Nephron progenitor cell (in vitro differentiated cells): ENCODE measurements at regions not wholly inside any gene's neighbourhood (a gene's known extent, or its start where the extent isn't known, plus 50 kb on each side); places are given as distances from the start of the nearest gene placed in this dataset.

Experiments
- DNase-seq: peaks from one replicate; pipeline ENCODE4 v3.0.0; 2021
- H3K27ac Mint-ChIP-seq: 2 replicates; pipeline ENCODE4 v1.8.0; 2021; ENCODE audit warnings: mild to moderate bottlenecking, moderate library complexity, mixed read lengths
- H3K27me3 Mint-ChIP-seq: 2 replicates; pipeline ENCODE4 v1.8.0; 2021; ENCODE audit warnings: mild to moderate bottlenecking, low read depth, mixed read lengths; ENCODE audit not compliant: poor library complexity
- H3K36me3 Mint-ChIP-seq: 2 replicates; pipeline ENCODE4 v1.8.0; 2021; ENCODE audit warnings: low read depth, mixed read lengths
- H3K4me1 Mint-ChIP-seq: 2 replicates; pipeline ENCODE4 v1.8.0; 2021; ENCODE audit warnings: mixed read lengths
- H3K4me3 Mint-ChIP-seq: 2 replicates; pipeline ENCODE4 v1.8.0; 2021; ENCODE audit warnings: mild to moderate bottlenecking, moderate library complexity, mixed read lengths
- H3K9me3 Mint-ChIP-seq: 2 replicates; pipeline ENCODE4 v1.8.0; 2021; ENCODE audit warnings: mild to moderate bottlenecking, moderate library complexity, mixed read lengths
- TF ChIP-seq, protein P1 (sequence below): fragments of 200-600 bp; sonication (generic); IDR thresholded peaks from 2 replicates; pipeline ENCODE4 v1.5.0; 2021; ENCODE audit warnings: antibody characterized with exemption

DNA sequence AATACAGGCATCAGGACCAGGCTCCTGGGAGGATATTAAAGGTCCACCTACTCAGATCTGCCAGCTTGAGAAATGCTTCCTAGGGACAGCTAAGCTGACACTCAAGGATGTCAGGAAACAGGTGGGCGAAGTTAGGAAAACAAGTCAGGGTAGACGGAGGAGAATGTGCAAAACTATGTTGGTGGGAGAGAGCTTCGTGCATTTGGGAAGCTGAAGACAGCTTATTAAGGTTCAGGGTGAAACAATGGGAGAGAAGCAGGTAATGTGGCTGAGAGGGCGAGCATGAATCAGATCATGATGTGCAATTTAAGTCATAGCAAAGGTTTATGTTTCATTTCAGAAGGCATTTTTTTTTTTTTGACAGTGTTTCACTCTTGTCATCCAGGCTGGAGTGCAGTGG lies 297.2 kb upstream of the ATP10A start:
- Mint-ChIP-seq H3K9me3 (no peaks in the 10 kb centered on the region), H3K36me3 (no peaks in the 10 kb centered on the region), H3K4me3 (no peak overlapping the region), H3K4me1 (peaks cover 22% of the 10 kb centered on the region), H3K27me3 (peaks cover 8% of the 10 kb centered on the region), H3K27ac (peak overlapping the region; percentile 13)
- TF ChIP-seq, protein P1, sequence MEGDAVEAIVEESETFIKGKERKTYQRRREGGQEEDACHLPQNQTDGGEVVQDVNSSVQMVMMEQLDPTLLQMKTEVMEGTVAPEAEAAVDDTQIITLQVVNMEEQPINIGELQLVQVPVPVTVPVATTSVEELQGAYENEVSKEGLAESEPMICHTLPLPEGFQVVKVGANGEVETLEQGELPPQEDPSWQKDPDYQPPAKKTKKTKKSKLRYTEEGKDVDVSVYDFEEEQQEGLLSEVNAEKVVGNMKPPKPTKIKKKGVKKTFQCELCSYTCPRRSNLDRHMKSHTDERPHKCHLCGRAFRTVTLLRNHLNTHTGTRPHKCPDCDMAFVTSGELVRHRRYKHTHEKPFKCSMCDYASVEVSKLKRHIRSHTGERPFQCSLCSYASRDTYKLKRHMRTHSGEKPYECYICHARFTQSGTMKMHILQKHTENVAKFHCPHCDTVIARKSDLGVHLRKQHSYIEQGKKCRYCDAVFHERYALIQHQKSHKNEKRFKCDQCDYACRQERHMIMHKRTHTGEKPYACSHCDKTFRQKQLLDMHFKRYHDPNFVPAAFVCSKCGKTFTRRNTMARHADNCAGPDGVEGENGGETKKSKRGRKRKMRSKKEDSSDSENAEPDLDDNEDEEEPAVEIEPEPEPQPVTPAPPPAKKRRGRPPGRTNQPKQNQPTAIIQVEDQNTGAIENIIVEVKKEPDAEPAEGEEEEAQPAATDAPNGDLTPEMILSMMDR: no peak
- DNase-seq: no peak

DNA sequence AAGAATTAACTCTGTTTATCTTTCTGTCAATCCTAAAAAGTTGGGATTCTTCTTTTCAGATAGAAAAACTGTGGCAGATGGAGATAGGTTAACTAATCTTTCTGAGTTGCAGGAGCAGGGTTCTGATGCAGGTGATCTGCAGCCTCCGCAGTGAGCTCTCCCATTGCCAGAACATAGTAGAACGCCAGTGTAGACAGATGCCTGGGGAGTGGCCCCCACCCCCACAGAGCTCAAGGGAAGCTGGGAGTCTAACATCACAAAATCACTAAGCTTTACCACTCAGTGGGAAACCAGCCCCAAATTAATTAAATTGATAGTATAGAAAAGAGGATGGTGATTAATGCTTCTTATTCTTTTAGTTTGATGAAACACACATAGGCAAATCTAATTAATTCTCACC lies 295.0 kb upstream of the ATP10A start:
- TF ChIP-seq, protein P1: no peak
- H3K36me3 Mint-ChIP-seq: no peaks in the 10 kb centered on the region

DNA sequence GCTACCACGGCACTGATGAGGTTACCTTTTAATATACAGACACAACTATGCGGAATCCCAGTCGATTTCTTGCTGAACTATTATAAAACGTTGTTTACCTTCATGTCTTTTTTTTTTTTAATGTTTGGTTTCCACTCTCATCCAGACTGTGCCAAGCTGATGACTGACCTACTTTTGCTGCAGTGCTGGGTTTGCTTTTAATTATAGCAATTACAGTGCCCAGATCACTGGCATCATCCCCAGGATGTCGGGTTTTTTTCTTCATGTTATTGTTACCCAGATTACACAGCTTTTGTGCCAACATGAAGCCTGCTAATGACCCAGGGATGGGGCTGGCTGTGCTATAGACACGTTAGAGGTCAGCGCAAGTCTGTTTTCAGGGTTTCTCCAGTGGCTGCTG lies 294.0 kb upstream of the ATP10A start:
- Mint-ChIP-seq H3K27ac (no peak overlapping the region), H3K27me3 (peaks cover 4% of the 10 kb centered on the region), H3K9me3 (peaks cover 26% of the 10 kb centered on the region), H3K4me1 (peaks cover 22% of the 10 kb centered on the region), H3K36me3 (no peaks in the 10 kb centered on the region), H3K4me3 (no peak overlapping the region)
- DNase-seq: no peak
- TF ChIP-seq, protein P1: no peak

More for the DNA sequence above, 295.0 kb upstream of the ATP10A start:
- H3K27ac Mint-ChIP-seq: no peak overlapping the region
- peaks cover 18% of the 10 kb centered on the region for H3K9me3 Mint-ChIP-seq
- H3K27me3 Mint-ChIP-seq: peaks cover 5% of the 10 kb centered on the region
- DNase-seq: no peak
- peaks cover 22% of the 10 kb centered on the region for H3K4me1 Mint-ChIP-seq
- H3K4me3 Mint-ChIP-seq: no peak overlapping the region

DNA sequence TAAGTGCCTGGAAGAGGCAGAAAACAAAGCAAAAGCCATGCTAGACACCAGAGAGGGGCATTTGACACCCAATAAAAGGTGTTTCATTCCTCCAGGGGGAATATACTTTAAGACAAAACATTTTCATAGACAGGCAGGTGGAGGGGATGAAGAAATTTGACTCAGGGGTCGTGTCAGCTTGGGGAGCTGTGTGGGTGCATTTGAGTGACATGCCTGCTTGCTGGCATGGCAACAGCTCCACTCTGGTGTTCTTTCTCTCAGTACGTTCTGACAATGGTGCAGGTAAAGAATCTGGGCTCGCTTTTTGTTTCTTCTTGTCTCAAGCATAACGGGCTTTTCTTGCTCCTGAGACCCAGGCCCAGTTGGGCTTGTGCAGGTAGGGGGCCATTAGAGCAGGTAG lies 292.9 kb upstream of the ATP10A start:
- peaks cover 26% of the 10 kb centered on the region for H3K9me3 Mint-ChIP-seq
- H3K4me3 Mint-ChIP-seq: no peak overlapping the region
- TF ChIP-seq, protein P1: no peak
- H3K27ac Mint-ChIP-seq: no peak overlapping the region
- H3K27me3 Mint-ChIP-seq: no peaks in the 10 kb centered on the region
- DNase-seq: no peak
- no peaks in the 10 kb centered on the region for H3K36me3 Mint-ChIP-seq
- H3K4me1 Mint-ChIP-seq: peaks cover 22% of the 10 kb centered on the region

DNA sequence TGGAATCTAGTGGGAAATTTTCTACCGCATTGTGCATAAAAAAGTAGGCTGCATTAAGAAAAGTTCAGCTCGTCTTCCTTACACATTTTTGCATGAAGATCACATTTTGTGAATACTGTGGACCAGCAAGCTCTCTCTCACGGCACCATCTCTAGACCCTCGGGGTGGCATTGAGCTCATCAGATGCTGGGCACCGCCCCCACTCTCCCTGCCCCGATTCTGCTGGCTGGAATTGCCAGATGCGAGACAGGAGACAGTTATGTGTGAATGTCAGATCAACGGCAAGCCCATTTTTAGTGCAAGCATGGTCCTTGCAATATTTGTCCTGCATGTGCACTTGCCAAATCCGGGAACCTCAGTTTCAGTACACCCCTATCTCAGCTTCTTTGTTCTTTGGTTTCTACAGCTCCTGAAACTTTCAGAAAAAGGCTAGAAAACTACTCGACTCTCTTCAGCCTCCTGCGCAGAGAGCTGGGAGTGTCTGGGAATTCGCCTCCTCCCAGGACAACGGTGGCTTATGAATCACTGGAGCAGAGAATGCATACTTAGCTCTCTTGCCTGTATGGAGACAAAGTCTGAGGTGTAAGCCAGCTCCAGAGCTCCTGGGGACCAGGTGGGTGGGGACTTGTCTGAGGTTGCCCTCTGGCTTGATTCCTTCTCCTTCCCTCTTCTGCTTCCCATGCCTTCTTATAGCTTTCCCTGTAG lies 285.2 kb upstream of the ATP10A start:
- DNase-seq: no peak
- H3K9me3 Mint-ChIP-seq: peaks cover 9% of the 10 kb centered on the region
- H3K36me3 Mint-ChIP-seq: no peaks in the 10 kb centered on the region
- no peaks in the 10 kb centered on the region for H3K4me1 Mint-ChIP-seq
- TF ChIP-seq, protein P1: no peak
- no peak overlapping the region for H3K4me3 Mint-ChIP-seq
- H3K27ac Mint-ChIP-seq: no peak overlapping the region
- peaks cover 16% of the 10 kb centered on the region for H3K27me3 Mint-ChIP-seq

DNA sequence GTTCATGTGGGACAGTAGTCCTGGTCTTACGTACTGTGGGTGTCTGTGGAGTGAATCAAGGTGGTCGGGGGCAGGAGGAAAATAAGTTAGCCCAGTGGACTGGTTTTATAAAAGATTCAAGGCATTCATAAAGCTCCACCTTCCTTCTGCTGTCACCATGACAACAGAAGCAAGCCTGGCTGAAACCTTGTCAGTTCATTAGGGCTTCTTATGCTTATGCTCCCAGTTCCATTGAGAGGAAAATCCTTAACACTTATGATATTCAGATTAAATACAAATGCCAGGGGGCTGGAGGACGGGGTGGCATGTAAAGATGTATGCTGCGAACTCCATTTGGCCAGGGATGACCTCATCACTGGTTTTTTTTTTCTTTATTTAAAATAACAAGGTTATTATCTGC lies 283.1 kb upstream of the ATP10A start:
- peaks cover 20% of the 10 kb centered on the region for H3K27me3 Mint-ChIP-seq
- no peak for DNase-seq
- no peak overlapping the region for H3K4me3 Mint-ChIP-seq
- H3K27ac Mint-ChIP-seq: no peak overlapping the region
- no peaks in the 10 kb centered on the region for H3K36me3 Mint-ChIP-seq
- H3K9me3 Mint-ChIP-seq: no peaks in the 10 kb centered on the region
- TF ChIP-seq, protein P1: no peak
- H3K4me1 Mint-ChIP-seq: no peaks in the 10 kb centered on the region
